ENCODE measurements at regions not wholly inside any gene's neighbourhood (a gene's known extent, or its start where the extent isn't known, plus 50 kb on each side); places are given as distances from the start of the nearest gene placed in this dataset.

GRCh38 chr1:234840843-234841242 lies 230.9 kb upstream of the IRF2BP2 start:
- TF ChIP-seq CTCF (IDR thresholded peaks at IDR 0.05; ENCODE audit: insufficient read depth, low read depth, low read length) (no peak), EZH2 (IDR thresholded peaks at IDR 0.05; ENCODE audit: insufficient read depth, low read length) (no peak)

All from astrocyte (in vitro differentiated cells and primary cell).